A673 (cell line): ENCODE measurements at regions not wholly inside any gene's neighbourhood (a gene's known extent, or its start where the extent isn't known, plus 50 kb on each side); places are given as distances from the start of the nearest gene placed in this dataset.

Experiments used
- BruUV-seq: library from RNA; stranded (reverse); fragments of 400-500 nt; replicated peaks from 2 replicates; lab custom pipeline; 2021; lab: Mats Ljungman, UMichigan
- CTCF ChIA-PET: fragments of 300-600 bp; sonication (Branson Sonifier 250); formaldehyde crosslinking; loops from one replicate; lab custom pipeline; 2022; ENCODE audit warnings: antibody characterized with exemption; lab: Charles Lee
- POLR2A ChIA-PET: fragments of 300-600 bp; sonication (Branson Sonifier 250); formaldehyde crosslinking; loops from one replicate; lab custom pipeline; 2022; ENCODE audit warnings: antibody characterized with exemption; ENCODE audit not compliant: low non-redundant PET; lab: Charles Lee
- DNase-seq: peaks from one replicate; pipeline ENCODE4 v3.0.0-alpha.2; 2015; ENCODE audit warnings: low spot score
- H3K27ac ChIP-seq: fragments of 200-600 bp; sonication (generic); 2 replicates; pipeline ENCODE4 v1.5.1; 2016; ENCODE audit warnings: mixed run types, low read depth, mild to moderate bottlenecking, mixed read lengths, antibody characterized with exemption, low read length; ENCODE audit not compliant: poor library complexity, severe bottlenecking
- H3K27me3 ChIP-seq: fragments of 200-600 bp; sonication (generic); replicated peaks from 2 replicates; pipeline ENCODE4 v1.6.1; 2017; ENCODE audit warnings: mixed run types, low read depth, mild to moderate bottlenecking, mixed read lengths, antibody characterized with exemption, low read length; ENCODE audit not compliant: insufficient read depth, poor library complexity
- H3K36me3 ChIP-seq: fragments of 200-600 bp; sonication (generic); 2 replicates; pipeline ENCODE4 v1.6.1; 2016; ENCODE audit warnings: mixed run types, mild to moderate bottlenecking, mixed read lengths, antibody characterized with exemption, low read length; ENCODE audit not compliant: insufficient read depth, poor library complexity, severe bottlenecking
- H3K4me1 ChIP-seq: fragments of 200-600 bp; sonication (generic); 2 replicates; pipeline ENCODE4 v1.6.1; 2017; ENCODE audit warnings: mixed run types, mild to moderate bottlenecking, mixed read lengths, antibody characterized with exemption, low read length; ENCODE audit not compliant: insufficient read depth, poor library complexity, severe bottlenecking
- H3K4me3 ChIP-seq: fragments of 200-600 bp; sonication (generic); 2 replicates; pipeline ENCODE4 v1.5.1; 2016; ENCODE audit warnings: low read depth, mixed run types, mild to moderate bottlenecking, mixed read lengths, low read length; ENCODE audit not compliant: poor library complexity, severe bottlenecking
- H3K9me3 ChIP-seq: fragments of 200-600 bp; sonication (generic); 2 replicates; pipeline ENCODE4 v1.6.1; 2016; ENCODE audit warnings: mixed run types, low read depth, mild to moderate bottlenecking, mixed read lengths, antibody characterized with exemption, low read length; ENCODE audit not compliant: poor library complexity, severe bottlenecking
- EZH2 ChIP-seq: fragments of 200-600 bp; sonication (generic); IDR thresholded peaks from 2 replicates; pipeline ENCODE4 v1.6.1; 2017; ENCODE audit warnings: borderline replicate concordance, low read depth, mild to moderate bottlenecking, mixed read lengths, antibody characterized with exemption, low read length; ENCODE audit not compliant: poor library complexity, severe bottlenecking
- intact Hi-C: fragments of 100-400 bp; cut with micrococcal nuclease; formaldehyde crosslinking; loops from one replicate; pipeline ENCODE4 v1.10.0; 2022; ENCODE audit not compliant: unreplicated experiment
- TF ChIP-seq, protein P1 (sequence below): fragments of 300-800, 200-600 bp; sonication (generic); conservative IDR thresholded peaks from 2 replicates; pipeline ENCODE4 v1.5.1; 2017; ENCODE audit warnings: low read depth, mild to moderate bottlenecking, antibody characterized with exemption, low read length, moderate library complexity, mixed read lengths

DNA sequence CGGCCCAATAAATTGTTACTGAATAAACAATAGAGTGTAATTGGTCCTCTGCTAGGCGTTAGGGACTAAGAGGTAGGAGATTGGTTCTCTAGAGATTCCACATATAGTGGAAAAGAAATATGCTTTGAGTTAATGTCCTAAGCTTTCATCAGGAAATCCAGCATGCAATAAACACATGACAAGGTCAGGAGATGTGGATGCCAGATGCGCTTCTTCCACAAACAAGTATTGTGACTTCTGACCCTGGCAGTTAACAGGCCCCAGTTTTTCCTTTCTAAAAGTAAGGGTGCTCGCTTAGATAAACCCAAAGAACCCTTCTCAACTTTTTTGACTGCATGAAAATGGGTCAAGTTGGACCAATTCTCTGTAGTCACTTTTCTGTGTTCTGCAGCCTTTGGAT lies 146.5 kb upstream of the SOX21 start:
- H3K36me3 ChIP-seq: no peaks in the 10 kb centered on the region
- H3K9me3 ChIP-seq: no peaks in the 10 kb centered on the region
- ChIA-PET POLR2A (no interaction called here), CTCF (no interaction called here)
- H3K4me1 ChIP-seq: no peaks in the 10 kb centered on the region
- intact Hi-C loops: no loop called here
- no peak overlapping the region for H3K27ac ChIP-seq
- DNase-seq: no peak
- H3K4me3 ChIP-seq: no peak overlapping the region
- BruUV-seq: no TSS peak
- H3K27me3 ChIP-seq: peaks cover 35% of the 10 kb centered on the region
- no peak for TF ChIP-seq EZH2
- TF ChIP-seq, protein P1, sequence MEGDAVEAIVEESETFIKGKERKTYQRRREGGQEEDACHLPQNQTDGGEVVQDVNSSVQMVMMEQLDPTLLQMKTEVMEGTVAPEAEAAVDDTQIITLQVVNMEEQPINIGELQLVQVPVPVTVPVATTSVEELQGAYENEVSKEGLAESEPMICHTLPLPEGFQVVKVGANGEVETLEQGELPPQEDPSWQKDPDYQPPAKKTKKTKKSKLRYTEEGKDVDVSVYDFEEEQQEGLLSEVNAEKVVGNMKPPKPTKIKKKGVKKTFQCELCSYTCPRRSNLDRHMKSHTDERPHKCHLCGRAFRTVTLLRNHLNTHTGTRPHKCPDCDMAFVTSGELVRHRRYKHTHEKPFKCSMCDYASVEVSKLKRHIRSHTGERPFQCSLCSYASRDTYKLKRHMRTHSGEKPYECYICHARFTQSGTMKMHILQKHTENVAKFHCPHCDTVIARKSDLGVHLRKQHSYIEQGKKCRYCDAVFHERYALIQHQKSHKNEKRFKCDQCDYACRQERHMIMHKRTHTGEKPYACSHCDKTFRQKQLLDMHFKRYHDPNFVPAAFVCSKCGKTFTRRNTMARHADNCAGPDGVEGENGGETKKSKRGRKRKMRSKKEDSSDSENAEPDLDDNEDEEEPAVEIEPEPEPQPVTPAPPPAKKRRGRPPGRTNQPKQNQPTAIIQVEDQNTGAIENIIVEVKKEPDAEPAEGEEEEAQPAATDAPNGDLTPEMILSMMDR: no peak

DNA sequence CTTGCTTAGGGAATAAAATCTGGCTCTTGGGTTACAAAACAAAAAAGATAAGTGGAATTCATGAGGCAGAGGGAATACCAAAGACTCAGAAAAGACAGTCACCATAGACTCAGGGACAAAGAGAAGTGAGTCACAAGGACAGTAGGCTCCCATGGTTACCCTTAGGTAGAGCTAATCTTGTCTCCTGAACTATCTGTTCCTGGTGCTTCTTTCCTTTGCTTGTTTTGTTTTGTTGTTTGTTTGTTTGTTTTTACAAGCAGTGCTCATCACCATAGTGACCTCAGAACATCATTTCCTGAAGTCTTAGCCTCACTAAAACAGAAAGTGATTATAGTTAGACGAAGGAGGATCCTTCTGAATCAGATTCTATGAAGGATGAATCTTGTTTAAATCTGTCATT lies 142.3 kb upstream of the SOX21 start:
- intact Hi-C loops: no loop called here
- TF ChIP-seq, protein P1: no peak
- TF ChIP-seq EZH2: no peak
- no peak overlapping the region for H3K4me3 ChIP-seq
- CTCF ChIA-PET: no interaction called here
- no peaks in the 10 kb centered on the region for H3K4me1 ChIP-seq
- no TSS peak for BruUV-seq
- no peaks in the 10 kb centered on the region for H3K9me3 ChIP-seq
- no peaks in the 10 kb centered on the region for H3K36me3 ChIP-seq
- DNase-seq: no peak
- H3K27ac ChIP-seq: no peak overlapping the region
- POLR2A ChIA-PET: interaction anchor here (0.6 kb wide), 1 partner anchor 614 kb away, joined by 4 read pairs; no protein-coding TSS in a partner anchor
- H3K27me3 ChIP-seq: peaks cover 7% of the 10 kb centered on the region

DNA sequence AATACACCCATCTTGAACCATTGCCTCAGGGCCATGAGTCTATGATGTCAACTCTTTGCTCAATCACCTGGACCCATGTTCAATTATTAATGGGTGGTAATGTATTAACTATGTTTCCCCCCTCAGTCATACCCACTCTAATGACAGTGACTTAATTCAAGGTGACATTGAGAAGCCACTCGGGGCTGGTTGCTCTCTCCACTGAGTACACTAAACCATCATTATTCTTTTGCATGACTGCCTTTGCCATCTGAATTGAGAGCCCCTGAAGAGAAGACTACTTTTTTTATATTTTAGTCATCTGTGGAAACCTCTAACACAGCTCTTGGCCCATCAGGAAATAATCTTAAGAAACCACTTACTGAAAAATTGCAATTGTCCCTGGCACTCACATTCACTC lies 139.2 kb upstream of the SOX21 start:
- CTCF ChIA-PET: no interaction called here
- DNase-seq: no peak
- intact Hi-C loops: no loop called here
- POLR2A ChIA-PET: no interaction called here
- Histone ChIP-seq H3K4me1 (no peaks in the 10 kb centered on the region), H3K4me3 (no peak overlapping the region), H3K9me3 (no peaks in the 10 kb centered on the region), H3K36me3 (no peaks in the 10 kb centered on the region), H3K27ac (no peak overlapping the region), H3K27me3 (peaks cover 7% of the 10 kb centered on the region)
- BruUV-seq: no TSS peak
- TF ChIP-seq EZH2: no peak
- TF ChIP-seq, protein P1: no peak
